OCI-LY7 (cell line): ENCODE measurements at regions not wholly inside any gene's neighbourhood (a gene's known extent, or its start where the extent isn't known, plus 50 kb on each side); places are given as distances from the start of the nearest gene placed in this dataset.

Experiments used
- BruUV-seq: library from RNA; stranded (reverse); fragments of 400-500 nt; replicated peaks from 2 replicates; lab custom pipeline; 2021; lab: Mats Ljungman, UMichigan
- CTCF ChIA-PET: fragments of 300-600 bp; sonication (Branson Sonifier 250); formaldehyde crosslinking; loops from one replicate; lab custom pipeline; 2022; ENCODE audit warnings: antibody characterized with exemption; ENCODE audit not compliant: unreplicated experiment; lab: Charles Lee
- POLR2A ChIA-PET: fragments of 300-600 bp; sonication (Branson Sonifier 250); formaldehyde crosslinking; loops from one replicate; lab custom pipeline; 2022; ENCODE audit warnings: antibody characterized with exemption; lab: Charles Lee
- DNase-seq: peaks from one replicate; pipeline ENCODE4 v3.0.0-alpha.2; 2015; ENCODE audit warnings: low spot score
- H2AFZ ChIP-seq: fragments of 200-600 bp; sonication (generic), shearing (Covaris generic); 2 replicates; pipeline ENCODE4 v1.6.1; 2014; ENCODE audit warnings: mild to moderate bottlenecking, antibody characterized with exemption, low read length, moderate library complexity
- H3K27ac ChIP-seq: fragments of 200-600 bp; sonication (generic); 2 replicates; pipeline ENCODE4 v1.5.1; 2014; ENCODE audit warnings: mixed run types, low read depth, mild to moderate bottlenecking, moderate library complexity, low read length, inconsistent platforms; ENCODE audit not compliant: poor library complexity, severe bottlenecking
- H3K36me3 ChIP-seq: fragments of 200-600 bp; sonication (generic); 2 replicates; pipeline ENCODE4 v1.6.1; 2014; ENCODE audit warnings: mild to moderate bottlenecking, antibody characterized with exemption, low read length, moderate library complexity, mixed read lengths; ENCODE audit not compliant: insufficient read depth
- H3K4me1 ChIP-seq: fragments of 200-600 bp; sonication (generic); 2 replicates; pipeline ENCODE4 v1.5.1; 2014; ENCODE audit warnings: mild to moderate bottlenecking, low read length; ENCODE audit not compliant: insufficient read depth, poor library complexity, severe bottlenecking
- H3K4me2 ChIP-seq: fragments of 200-600 bp; sonication (generic); 2 replicates; pipeline ENCODE4 v1.6.1; 2014; ENCODE audit warnings: mild to moderate bottlenecking, low read length
- H3K4me3 ChIP-seq: fragments of 200-600 bp; sonication (generic); 2 replicates; pipeline ENCODE4 v1.5.1; 2014; ENCODE audit warnings: mild to moderate bottlenecking, low read depth, low read length; ENCODE audit not compliant: poor library complexity, severe bottlenecking
- H3K79me2 ChIP-seq: fragments of 200-600 bp; sonication (generic); 2 replicates; pipeline ENCODE4 v1.6.1; 2016; ENCODE audit warnings: low read depth, mild to moderate bottlenecking, low read length, moderate library complexity, mixed read lengths; ENCODE audit not compliant: insufficient read depth
- H3K9me2 ChIP-seq: fragments of 200-600 bp; sonication (generic); 2 replicates; pipeline ENCODE4 v1.6.1; 2016; ENCODE audit warnings: mild to moderate bottlenecking, low read length, mixed read lengths; ENCODE audit not compliant: insufficient read depth
- H3K9me3 ChIP-seq: fragments of 200-600 bp; sonication (generic); 2 replicates; pipeline ENCODE4 v1.6.1; 2014; ENCODE audit warnings: mild to moderate bottlenecking, mixed run types, low read length, mixed read lengths
- H4K20me1 ChIP-seq: fragments of 200-600 bp; sonication (generic); 2 replicates; pipeline ENCODE4 v1.6.1; 2014; ENCODE audit warnings: mild to moderate bottlenecking, antibody characterized with exemption, low read length, moderate library complexity, mixed read lengths; ENCODE audit not compliant: insufficient read depth
- EZH2phosphoT487 ChIP-seq: fragments of 200-600 bp; sonication (generic); IDR thresholded peaks from 2 replicates; pipeline ENCODE4 v1.6.1; 2018; ENCODE audit warnings: low read depth, borderline replicate concordance, mild to moderate bottlenecking, mixed run types, antibody characterized with exemption, low read length, moderate library complexity, mixed read lengths
- intact Hi-C: fragments of 100-400 bp; cut with micrococcal nuclease; formaldehyde crosslinking; loops from one replicate; pipeline ENCODE4 v1.10.0; 2022; ENCODE audit not compliant: unreplicated experiment
- TF ChIP-seq, protein P1 (sequence below): fragments of 200-600 bp; sonication (generic); conservative IDR thresholded peaks from 2 replicates; pipeline ENCODE4 v1.5.1; 2014; ENCODE audit warnings: mild to moderate bottlenecking, antibody characterized with exemption, low read length, moderate library complexity, mixed read lengths

DNA sequence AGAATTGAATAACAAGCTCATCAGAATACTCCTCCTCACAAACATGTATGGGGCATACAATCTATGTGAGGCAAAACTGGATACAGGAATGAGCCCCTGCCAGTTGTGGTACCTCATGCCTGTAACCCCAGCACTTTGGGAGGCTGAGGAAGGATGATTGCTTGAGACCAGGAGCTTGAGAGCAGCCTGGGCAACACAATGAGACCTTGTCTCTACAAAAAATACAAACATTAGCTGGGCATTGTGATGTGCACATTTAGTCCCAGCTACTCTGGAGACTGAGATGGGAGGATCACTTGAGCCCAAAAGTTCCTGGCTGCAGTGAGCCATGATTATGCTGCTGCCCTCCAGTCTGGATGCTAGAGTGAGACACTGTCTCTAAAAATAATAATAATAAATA, 611.0 kb downstream of the NLGN4X start:
- H3K9me3 ChIP-seq: no peaks in the 10 kb centered on the region
- no peaks in the 10 kb centered on the region for H3K4me1 ChIP-seq
- no TSS peak for BruUV-seq
- ChIA-PET POLR2A (no interaction called here), CTCF (no interaction called here)
- no peaks in the 10 kb centered on the region for H4K20me1 ChIP-seq
- no peak for DNase-seq
- H3K36me3 ChIP-seq: no peaks in the 10 kb centered on the region
- H3K4me2 ChIP-seq: no peak overlapping the region
- H3K4me3 ChIP-seq: no peak overlapping the region
- TF ChIP-seq, protein P1, sequence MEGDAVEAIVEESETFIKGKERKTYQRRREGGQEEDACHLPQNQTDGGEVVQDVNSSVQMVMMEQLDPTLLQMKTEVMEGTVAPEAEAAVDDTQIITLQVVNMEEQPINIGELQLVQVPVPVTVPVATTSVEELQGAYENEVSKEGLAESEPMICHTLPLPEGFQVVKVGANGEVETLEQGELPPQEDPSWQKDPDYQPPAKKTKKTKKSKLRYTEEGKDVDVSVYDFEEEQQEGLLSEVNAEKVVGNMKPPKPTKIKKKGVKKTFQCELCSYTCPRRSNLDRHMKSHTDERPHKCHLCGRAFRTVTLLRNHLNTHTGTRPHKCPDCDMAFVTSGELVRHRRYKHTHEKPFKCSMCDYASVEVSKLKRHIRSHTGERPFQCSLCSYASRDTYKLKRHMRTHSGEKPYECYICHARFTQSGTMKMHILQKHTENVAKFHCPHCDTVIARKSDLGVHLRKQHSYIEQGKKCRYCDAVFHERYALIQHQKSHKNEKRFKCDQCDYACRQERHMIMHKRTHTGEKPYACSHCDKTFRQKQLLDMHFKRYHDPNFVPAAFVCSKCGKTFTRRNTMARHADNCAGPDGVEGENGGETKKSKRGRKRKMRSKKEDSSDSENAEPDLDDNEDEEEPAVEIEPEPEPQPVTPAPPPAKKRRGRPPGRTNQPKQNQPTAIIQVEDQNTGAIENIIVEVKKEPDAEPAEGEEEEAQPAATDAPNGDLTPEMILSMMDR: no peak
- TF ChIP-seq EZH2phosphoT487: no peak
- no peaks in the 10 kb centered on the region for H3K9me2 ChIP-seq
- intact Hi-C loops: no loop called here
- no peak overlapping the region for H2AFZ ChIP-seq
- no peak overlapping the region for H3K27ac ChIP-seq
- H3K79me2 ChIP-seq: no peaks in the 10 kb centered on the region

DNA sequence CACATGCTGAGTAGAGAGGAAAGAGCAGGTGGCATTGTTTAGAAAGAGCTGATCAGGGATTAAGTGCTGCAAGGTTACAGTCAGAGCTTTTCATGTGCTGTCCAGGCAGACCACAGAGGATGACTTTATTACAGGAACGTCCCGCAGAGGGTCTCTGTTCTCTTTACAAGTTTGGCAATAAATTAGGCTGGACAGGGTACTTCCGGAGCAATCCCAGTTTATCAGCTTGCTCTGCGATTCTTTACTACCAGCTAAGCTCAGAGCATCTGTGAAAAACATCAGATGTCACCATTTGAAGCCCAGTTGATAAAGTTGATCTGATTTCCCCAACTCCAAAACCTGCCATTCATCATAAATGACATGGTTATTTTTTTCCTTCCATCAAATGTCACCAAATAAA, 633.1 kb downstream of the NLGN4X start:
- BruUV-seq: no TSS peak
- no peaks in the 10 kb centered on the region for H3K79me2 ChIP-seq
- H3K9me3 ChIP-seq: no peaks in the 10 kb centered on the region
- no peak overlapping the region for H3K4me3 ChIP-seq
- H3K4me1 ChIP-seq: no peaks in the 10 kb centered on the region
- H2AFZ ChIP-seq: no peak overlapping the region
- H3K36me3 ChIP-seq: no peaks in the 10 kb centered on the region
- no peak for DNase-seq
- intact Hi-C loops: no loop called here
- TF ChIP-seq, protein P1: no peak
- no peak for TF ChIP-seq EZH2phosphoT487
- ChIA-PET CTCF (no interaction called here), POLR2A (no interaction called here)
- H3K4me2 ChIP-seq: no peak overlapping the region
- no peak overlapping the region for H3K27ac ChIP-seq
- H3K9me2 ChIP-seq: no peaks in the 10 kb centered on the region
- H4K20me1 ChIP-seq: no peaks in the 10 kb centered on the region

DNA sequence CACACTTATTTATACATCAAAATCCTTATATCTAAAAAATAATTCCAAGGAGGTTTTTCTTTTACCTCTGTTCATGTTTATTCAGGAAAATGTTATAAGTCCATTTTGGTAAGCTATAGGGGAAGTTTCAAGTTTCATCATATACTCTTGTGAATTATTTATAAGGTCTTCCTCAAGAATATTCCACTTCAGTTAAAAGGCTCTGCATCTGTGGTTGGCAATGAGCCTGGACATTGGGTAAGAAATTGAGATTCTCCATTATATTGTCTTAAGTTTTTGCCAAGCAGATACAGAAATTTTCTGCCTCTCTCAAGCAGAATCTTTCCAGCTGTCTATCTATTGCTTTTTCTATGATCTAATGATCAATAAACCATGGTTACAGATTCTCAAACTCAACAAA, 641.9 kb downstream of the NLGN4X start:
- no peak overlapping the region for H3K27ac ChIP-seq
- no peak for DNase-seq
- POLR2A ChIA-PET: no interaction called here
- H3K9me3 ChIP-seq: no peaks in the 10 kb centered on the region
- no peaks in the 10 kb centered on the region for H4K20me1 ChIP-seq
- H3K79me2 ChIP-seq: no peaks in the 10 kb centered on the region
- intact Hi-C loops: no loop called here
- H3K4me1 ChIP-seq: no peaks in the 10 kb centered on the region
- H3K4me2 ChIP-seq: no peak overlapping the region
- no peaks in the 10 kb centered on the region for H3K9me2 ChIP-seq
- no peaks in the 10 kb centered on the region for H3K36me3 ChIP-seq
- H2AFZ ChIP-seq: no peak overlapping the region
- TF ChIP-seq EZH2phosphoT487: no peak
- TF ChIP-seq, protein P1: no peak
- BruUV-seq: no TSS peak
- H3K4me3 ChIP-seq: no peak overlapping the region
- CTCF ChIA-PET: no interaction called here
